Gastroesophageal sphincter (tissue), 4 donors: ENCODE measurements at regions not wholly inside any gene's neighbourhood (a gene's known extent, or its start where the extent isn't known, plus 50 kb on each side); places are given as distances from the start of the nearest gene placed in this dataset.

Source experiments
- ATAC-seq: fragments of 150-250 bp; one replicate; pipeline ENCODE4 v1.9.1; 2016; ENCODE audit warnings: mild to moderate bottlenecking, moderate library complexity
- H3K27ac ChIP-seq, 4 donors: fragments of 200-600 bp; sonication (generic) in 3 of 4; 1 replicate in 3 of 4; 2 replicates in 1 of 4; pipeline ENCODE4 v1.5.1; 2016 to 2019
- H3K27me3 ChIP-seq: fragments of 200-600 bp; sonication (generic); one replicate; pipeline ENCODE4 v1.5.1; 2019
- H3K36me3 ChIP-seq, 2 donors: fragments of 200-600 bp; sonication (generic); one replicate each; pipeline ENCODE4 v1.5.1; 2019; ENCODE audit warnings: control low read depth in 1 of 2
- H3K4me1 ChIP-seq, 3 donors: fragments of 200-600 bp; sonication (generic); 1 replicate in 2 of 3; 2 replicates in 1 of 3; pipeline ENCODE4 v1.5.1; 2016 to 2019; ENCODE audit warnings: control low read depth in 2 of 3
- H3K4me3 ChIP-seq, 2 donors: fragments of 200-600 bp; sonication (generic); one replicate each; pipeline ENCODE4 v1.5.1; 2019; ENCODE audit warnings: mild to moderate bottlenecking in 1 of 2, moderate library complexity in 1 of 2
- H3K9me3 ChIP-seq, 3 donors: fragments of 200-600 bp; sonication (generic); one replicate each; pipeline ENCODE4 v1.5.1; 2017 to 2019; ENCODE audit warnings: control low read depth in 2 of 3
- EP300 ChIP-seq: sonication (generic); formaldehyde crosslinking; IDR thresholded peaks from one replicate; pipeline ENCODE4 v1.6.1; 2017; ENCODE audit warnings: antibody characterized with exemption, mild to moderate bottlenecking
- POLR2A ChIP-seq, 2 donors: fragments of 450-650 bp; IDR thresholded peaks; one replicate each; pipeline ENCODE4 v1.6.1; 2017; ENCODE audit warnings: antibody characterized with exemption in 2 of 2, mild to moderate bottlenecking in 2 of 2, moderate library complexity in 1 of 2
- POLR2AphosphoS5 ChIP-seq: sonication (generic); formaldehyde crosslinking; IDR thresholded peaks from one replicate; pipeline ENCODE4 v1.6.1; 2017; ENCODE audit warnings: antibody characterized with exemption
- WGBS, 2 donors: methylation state at CpG; one replicate each; pipeline ENCODE4 v1.1.5; 2018; ENCODE audit warnings: low coverage in 1 of 2; 5-methylcytosine and 5-hydroxymethylcytosine counted together
- TF ChIP-seq, protein P1 (sequence below), 4 experiments: fragments of 200-600 bp in 2 of 4; fragments of 450-650 bp in 2 of 4; sonication (generic) in 1 of 4; IDR thresholded peaks; one replicate each; pipeline ENCODE4 v1.5.1; 2017 to 2019; ENCODE audit warnings: antibody characterized with exemption in 4 of 4, mild to moderate bottlenecking in 2 of 4, moderate library complexity in 2 of 4

DNA sequence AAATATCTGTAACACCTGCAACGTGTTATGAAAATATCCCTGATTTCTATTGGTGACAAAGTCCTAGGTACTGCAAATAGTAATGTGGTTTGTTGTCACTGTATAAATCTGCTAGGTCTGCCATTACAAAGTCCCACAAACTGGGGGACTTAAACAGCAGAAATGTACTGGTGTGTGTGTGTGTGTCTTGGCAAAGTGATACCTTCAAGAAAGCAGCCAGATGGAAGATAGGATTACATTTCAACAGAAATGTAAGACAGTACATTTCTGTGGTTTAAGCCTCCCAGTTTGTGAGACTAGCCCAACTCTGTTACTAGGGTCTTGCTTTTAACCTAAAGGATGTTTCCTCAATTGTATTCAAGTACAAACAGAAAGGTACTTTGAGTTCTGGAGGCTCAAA, 531.7 kb downstream of the NPIPA7 start:
- H3K9me3 ChIP-seq: peaks cover 0 to 6% (median 0%) of the 10 kb centered on the region in 3 donors
- no peaks in the 10 kb centered on the region for H3K4me1 ChIP-seq
- H3K36me3 ChIP-seq: no peaks in the 10 kb centered on the region
- H3K4me3 ChIP-seq: no peak overlapping the region
- ATAC-seq: no peak
- WGBS, 2 donors: 80 to 89% methylated on average over 1 of the region's 1 CpG
- H3K27me3 ChIP-seq: peaks cover 32% of the 10 kb centered on the region
- no peak for TF ChIP-seq EP300
- TF ChIP-seq POLR2A (IDR thresholded peaks at IDR 0.05): no peak
- TF ChIP-seq POLR2AphosphoS5: no peak
- TF ChIP-seq, protein P1, sequence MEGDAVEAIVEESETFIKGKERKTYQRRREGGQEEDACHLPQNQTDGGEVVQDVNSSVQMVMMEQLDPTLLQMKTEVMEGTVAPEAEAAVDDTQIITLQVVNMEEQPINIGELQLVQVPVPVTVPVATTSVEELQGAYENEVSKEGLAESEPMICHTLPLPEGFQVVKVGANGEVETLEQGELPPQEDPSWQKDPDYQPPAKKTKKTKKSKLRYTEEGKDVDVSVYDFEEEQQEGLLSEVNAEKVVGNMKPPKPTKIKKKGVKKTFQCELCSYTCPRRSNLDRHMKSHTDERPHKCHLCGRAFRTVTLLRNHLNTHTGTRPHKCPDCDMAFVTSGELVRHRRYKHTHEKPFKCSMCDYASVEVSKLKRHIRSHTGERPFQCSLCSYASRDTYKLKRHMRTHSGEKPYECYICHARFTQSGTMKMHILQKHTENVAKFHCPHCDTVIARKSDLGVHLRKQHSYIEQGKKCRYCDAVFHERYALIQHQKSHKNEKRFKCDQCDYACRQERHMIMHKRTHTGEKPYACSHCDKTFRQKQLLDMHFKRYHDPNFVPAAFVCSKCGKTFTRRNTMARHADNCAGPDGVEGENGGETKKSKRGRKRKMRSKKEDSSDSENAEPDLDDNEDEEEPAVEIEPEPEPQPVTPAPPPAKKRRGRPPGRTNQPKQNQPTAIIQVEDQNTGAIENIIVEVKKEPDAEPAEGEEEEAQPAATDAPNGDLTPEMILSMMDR (IDR thresholded peaks at IDR 0.05): no peak
- no peak overlapping the region for H3K27ac ChIP-seq

DNA sequence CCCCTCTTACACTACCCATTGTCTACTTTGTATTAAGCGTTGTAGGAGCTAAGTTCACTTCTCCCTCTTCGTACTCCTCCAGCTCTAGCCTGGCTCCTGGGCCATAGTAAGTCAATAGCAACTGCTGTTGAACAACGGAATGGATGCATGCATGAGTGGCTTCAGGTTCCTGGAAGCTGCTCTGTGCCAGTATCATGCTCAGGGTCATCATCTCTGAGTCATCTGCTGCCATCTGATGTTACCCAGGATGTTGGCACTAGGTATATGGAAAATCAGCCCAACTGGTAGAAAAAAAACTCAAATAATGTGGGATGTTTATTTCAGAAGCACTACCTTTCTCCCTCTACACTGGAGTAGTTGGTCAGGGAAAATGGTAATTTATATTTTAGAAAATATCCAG, 536.8 kb downstream of the NPIPA7 start:
- no peaks in the 10 kb centered on the region for H3K36me3 ChIP-seq
- H3K4me3 ChIP-seq: no peak overlapping the region
- ATAC-seq: no peak
- WGBS, 2 donors: 29 to 86% methylated on average over 1 of the region's 3 CpGs
- H3K9me3 ChIP-seq: peaks cover 0 to 6% (median 0%) of the 10 kb centered on the region in 3 donors
- H3K27me3 ChIP-seq: peaks cover 59% of the 10 kb centered on the region
- no peak overlapping the region for H3K27ac ChIP-seq
- no peaks in the 10 kb centered on the region for H3K4me1 ChIP-seq
- TF ChIP-seq, protein P1 (IDR thresholded peaks at IDR 0.05): no peak
- TF ChIP-seq POLR2AphosphoS5: peak; percentile 7

- ATAC-seq: no peak
- H3K4me3 ChIP-seq: no peak overlapping the region
- TF ChIP-seq POLR2AphosphoS5 (no peak), EP300 (no peak), POLR2A (IDR thresholded peaks at IDR 0.05) (no peak)
- TF ChIP-seq, protein P1 (IDR thresholded peaks at IDR 0.05): no peak
- no peaks in the 10 kb centered on the region for H3K4me1 ChIP-seq
- no peak overlapping the region for H3K27ac ChIP-seq
- 21 to 35% methylated on average over 5 to 6 of the region's 10 CpGs for WGBS, 2 donors
- peaks cover 0 to 6% (median 0%) of the 10 kb centered on the region in 3 donors for H3K9me3 ChIP-seq
- H3K36me3 ChIP-seq: no peaks in the 10 kb centered on the region
- H3K27me3 ChIP-seq: peaks cover 51% of the 10 kb centered on the region
Measured at GRCh38 chr16:16917191-16917785, 538.3 kb downstream of the NPIPA7 start.

DNA sequence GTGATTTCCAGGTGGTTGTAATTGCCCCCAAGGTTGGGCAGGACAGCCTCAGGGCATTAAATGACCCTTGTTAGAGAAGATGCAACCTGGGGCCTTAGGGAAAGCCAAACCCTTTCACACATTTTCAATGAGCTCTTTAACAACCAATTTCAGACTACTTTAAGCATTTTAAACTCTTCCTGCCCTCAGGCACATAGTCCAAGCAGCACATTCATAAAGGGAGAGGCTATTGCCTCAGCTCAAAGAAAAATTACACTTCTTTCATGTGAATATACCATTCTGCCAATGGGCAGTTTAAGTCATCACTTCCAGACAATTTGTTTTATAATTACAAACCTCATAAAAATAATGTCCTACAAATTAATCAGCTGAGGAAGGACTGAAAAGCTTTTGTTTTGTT, 544.5 kb downstream of the NPIPA7 start:
- peaks cover 30% of the 10 kb centered on the region for H3K27me3 ChIP-seq
- peaks cover 0 to 14% (median 0%) of the 10 kb centered on the region in 3 donors for H3K9me3 ChIP-seq
- TF ChIP-seq POLR2AphosphoS5: no peak
- no peak for TF ChIP-seq EP300
- TF ChIP-seq POLR2A (IDR thresholded peaks at IDR 0.05): no peak
- TF ChIP-seq, protein P1 (IDR thresholded peaks at IDR 0.05): no peak
- no peak overlapping the region for H3K27ac ChIP-seq
- no peak for ATAC-seq
- no peaks in the 10 kb centered on the region for H3K36me3 ChIP-seq
- no peaks in the 10 kb centered on the region for H3K4me1 ChIP-seq
- no peak overlapping the region for H3K4me3 ChIP-seq

DNA sequence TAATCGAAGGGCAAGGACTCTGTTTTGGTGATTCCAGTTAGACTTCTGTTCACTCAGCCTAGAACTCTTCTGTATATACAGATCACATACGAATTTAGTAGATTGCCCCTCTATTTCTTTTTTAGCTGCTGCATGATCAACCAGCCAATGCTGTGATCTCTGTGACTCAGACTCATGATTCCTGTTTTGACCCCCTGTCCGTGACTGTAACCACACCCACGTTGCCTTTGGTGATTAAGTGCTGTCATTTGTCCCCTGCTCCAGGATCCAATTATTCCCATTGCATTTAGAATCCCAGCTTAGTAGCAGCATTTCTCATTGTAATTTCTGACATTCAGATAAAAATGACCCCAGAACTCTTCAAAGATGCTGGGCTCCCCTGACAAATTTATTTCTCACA, 545.7 kb downstream of the NPIPA7 start:
- TF ChIP-seq, protein P1 (IDR thresholded peaks at IDR 0.05): no peak
- no peak for TF ChIP-seq POLR2A (IDR thresholded peaks at IDR 0.05)
- TF ChIP-seq EP300: no peak
- no peak for TF ChIP-seq POLR2AphosphoS5
- H3K27ac ChIP-seq: no peak overlapping the region
- H3K27me3 ChIP-seq: peaks cover 19% of the 10 kb centered on the region
- H3K4me1 ChIP-seq: no peaks in the 10 kb centered on the region
- no peak overlapping the region for H3K4me3 ChIP-seq
- 36 to 56% methylated on average over 4 of the region's 4 CpGs for WGBS, 2 donors
- no peaks in the 10 kb centered on the region for H3K36me3 ChIP-seq
- peaks cover 0 to 14% (median 0%) of the 10 kb centered on the region in 3 donors for H3K9me3 ChIP-seq
- no peak for ATAC-seq
